ENCODE measurements at regions not wholly inside any gene's neighbourhood (a gene's known extent, or its start where the extent isn't known, plus 50 kb on each side); places are given as distances from the start of the nearest gene placed in this dataset.
"Not testable (repeated sequence)": the region's sequence is repeated elsewhere in the genome, so short reads cannot be mapped to it uniquely, and the experiment has no call there.

GRCh38 chr11:103584720-103585119, 451.7 kb upstream of the DDI1 start:
- DNase-seq (ENCODE audit: low read depth) = no peak

GRCh38 chr11:103585401-103585800, 451.0 kb upstream of the DDI1 start:
- no peak for DNase-seq (ENCODE audit: low read depth)

GRCh38 chr11:103585911-103586310, 450.5 kb upstream of the DDI1 start:
- no peak for DNase-seq (ENCODE audit: low read depth)

- DNase-seq (ENCODE audit: low read depth) = no peak
These were observed 449.7 kb upstream of the DDI1 start for GRCh38 chr11:103586756-103587155.

DNA sequence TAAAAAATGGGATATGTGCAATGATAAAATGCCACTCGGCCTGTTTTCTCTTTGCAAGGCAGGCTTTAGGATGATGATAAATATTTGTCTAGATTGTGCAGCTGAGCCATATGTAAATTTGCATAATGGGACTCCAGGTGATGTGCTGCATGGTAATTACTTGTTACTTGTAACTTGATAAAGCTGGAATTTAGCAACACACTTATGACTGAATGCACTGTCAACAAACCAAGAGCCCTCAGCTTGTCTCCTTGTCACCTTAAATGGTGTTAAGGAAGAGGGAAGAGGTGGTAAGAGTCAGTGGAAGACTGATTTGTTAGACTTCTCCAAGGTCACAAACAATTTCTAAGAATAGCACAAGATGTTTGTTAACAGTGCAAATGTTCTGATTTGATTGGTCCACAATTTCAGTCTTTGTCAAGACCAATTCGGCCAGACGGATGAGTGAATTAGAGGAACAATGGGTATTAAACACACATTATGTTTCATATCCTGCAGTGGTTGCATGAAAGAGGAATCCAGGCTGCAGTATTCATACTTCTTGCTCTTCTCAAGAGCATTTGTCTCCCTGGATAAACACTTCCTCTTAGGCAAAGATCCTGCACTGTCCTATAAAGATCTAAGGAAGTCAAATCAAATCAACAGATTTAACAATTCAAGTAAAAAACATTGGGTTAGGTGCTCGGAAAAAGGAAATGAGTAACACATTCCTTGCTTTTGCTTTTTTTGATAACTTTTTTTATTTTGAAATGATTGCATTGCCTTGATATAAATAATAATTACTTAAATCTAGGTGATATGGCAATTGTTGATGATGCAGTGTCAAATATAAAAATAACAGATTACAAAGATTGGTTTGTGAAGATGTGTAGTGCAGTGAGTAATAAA, 448.3 kb upstream of the DDI1 start:
- DNase-seq (ENCODE audit: low read depth) = no peak

DNA sequence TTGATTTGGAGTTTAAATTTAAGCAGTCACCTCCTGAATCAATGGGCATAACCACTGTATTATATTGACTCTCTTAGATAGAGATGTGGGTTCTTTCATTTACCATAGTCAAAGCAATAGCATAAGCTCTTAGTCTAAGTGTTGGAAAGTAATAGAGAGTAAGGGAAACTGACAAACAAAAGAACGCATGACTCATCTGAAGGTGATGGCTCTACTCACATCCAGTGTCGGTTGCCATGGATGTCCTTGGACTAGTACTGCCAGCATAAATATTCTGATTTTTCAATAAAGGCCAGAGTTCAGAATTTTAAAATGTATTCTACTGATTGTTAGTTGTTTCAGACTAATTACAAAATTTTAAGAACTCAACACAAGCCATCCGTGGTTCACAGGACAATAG, 444.9 kb upstream of the DDI1 start:
- no peak for DNase-seq (ENCODE audit: low read depth)

DNA sequence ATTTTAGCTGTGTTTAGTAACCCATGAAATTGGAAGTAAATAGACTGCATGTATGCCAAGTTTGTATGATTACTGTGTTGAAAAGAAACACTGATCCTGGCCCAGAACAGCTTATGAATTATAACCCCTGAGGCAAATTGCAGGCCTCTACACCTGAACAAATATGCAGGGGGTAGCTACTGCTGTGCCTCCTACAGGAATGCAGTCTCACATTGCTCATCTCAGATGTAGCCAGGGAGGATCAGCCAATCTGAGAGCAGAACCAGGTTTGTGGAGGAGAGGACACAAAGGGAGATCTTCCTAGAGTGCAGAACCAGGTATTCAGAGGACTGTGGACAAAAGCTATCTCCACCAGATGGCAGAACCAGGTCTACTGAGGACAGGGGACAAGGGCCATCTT, 442.2 kb upstream of the DDI1 start:
- DNase-seq (ENCODE audit: low read depth) = no peak

DNA sequence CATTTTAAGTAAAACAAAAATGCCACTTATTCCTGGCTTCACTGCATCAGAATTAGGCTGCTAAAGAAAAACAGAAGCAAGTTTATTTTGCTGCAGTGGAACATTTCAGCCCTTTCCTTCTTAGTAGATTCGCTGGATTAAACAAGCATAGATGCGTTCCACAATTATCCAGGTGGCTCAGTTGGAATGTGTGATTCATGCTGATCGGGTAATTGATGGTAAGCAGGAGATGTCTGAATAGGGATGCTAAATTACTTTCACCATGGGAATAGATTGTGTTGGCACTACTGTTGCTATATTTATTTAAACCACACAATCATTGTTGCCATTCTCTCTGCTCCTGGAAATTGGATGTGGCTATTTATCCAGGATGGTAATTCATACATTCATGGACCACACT, 440.1 kb upstream of the DDI1 start:
- DNase-seq (ENCODE audit: low read depth) = no peak

GRCh38 chr11:103601225-103601846, 435.1 kb upstream of the DDI1 start:
- no peak for DNase-seq (ENCODE audit: low read depth)

DNA sequence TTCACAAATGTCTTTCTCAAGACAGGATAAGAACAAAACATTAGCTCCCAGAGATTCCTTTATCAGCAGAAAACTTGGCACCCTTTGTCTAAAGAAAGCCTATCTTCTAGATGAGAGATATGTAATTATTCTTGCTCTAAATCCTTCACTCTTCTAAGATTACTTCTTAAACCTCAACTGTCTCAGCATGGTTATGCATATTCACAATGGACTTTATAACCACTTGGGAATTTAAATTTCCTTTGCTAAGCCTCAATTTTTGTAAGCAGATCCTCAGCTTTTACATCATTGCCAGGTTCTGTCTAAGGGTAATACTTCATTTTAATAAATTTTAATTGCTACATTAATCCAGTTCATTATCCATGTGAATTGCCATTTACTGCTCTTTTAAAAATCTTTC, 433.6 kb upstream of the DDI1 start:
- DNase-seq (ENCODE audit: low read depth) = no peak

DNA sequence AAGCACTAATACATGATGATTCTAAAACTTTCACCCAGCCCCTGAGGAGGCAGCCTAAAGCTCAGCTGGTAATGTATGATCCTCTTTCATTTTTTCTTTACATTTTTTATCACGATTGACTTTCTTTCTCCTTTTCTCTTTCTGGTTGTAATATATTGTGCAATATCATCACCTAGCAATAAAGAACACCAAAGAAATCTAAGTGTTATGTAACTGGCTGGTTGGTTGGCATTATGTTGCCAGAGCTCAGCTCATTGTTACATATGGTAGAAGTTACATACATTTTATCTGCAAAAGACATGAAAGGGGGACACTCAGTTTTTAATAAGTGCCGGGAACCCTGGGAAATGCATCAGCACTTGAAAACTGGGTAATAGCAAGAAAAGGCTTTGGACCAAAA, 432.1 kb upstream of the DDI1 start:
- DNase-seq (ENCODE audit: low read depth) = no peak

DNA sequence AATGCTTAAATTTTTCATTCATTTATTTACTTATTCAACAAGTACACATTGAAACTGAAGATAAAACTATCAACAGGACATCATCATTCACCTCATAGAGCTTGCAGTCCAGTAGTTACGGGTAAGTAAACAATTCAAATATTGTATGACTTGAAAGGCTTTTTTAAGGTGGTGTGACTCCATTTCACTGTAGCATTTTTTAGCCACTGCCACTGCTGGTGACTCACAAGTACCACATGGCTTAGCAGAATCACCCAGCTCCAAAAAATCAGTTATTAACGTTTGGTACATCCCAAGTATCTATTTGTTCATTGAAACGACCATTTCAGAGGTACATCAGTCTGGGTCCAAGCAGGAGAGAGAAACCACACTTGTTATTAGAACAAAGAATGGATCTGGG, 427.9 kb upstream of the DDI1 start:
- no peak for DNase-seq (ENCODE audit: low read depth)

- no peak for DNase-seq (ENCODE audit: low read depth)
These were observed 427.0 kb upstream of the DDI1 start for GRCh38 chr11:103609117-103610066.

GRCh38 chr11:103610435-103610834, 426.0 kb upstream of the DDI1 start:
- no peak for DNase-seq (ENCODE audit: low read depth)

GRCh38 chr11:103611526-103612260, 424.7 kb upstream of the DDI1 start:
- DNase-seq (ENCODE audit: low read depth) = not testable (repeated sequence)

DNA sequence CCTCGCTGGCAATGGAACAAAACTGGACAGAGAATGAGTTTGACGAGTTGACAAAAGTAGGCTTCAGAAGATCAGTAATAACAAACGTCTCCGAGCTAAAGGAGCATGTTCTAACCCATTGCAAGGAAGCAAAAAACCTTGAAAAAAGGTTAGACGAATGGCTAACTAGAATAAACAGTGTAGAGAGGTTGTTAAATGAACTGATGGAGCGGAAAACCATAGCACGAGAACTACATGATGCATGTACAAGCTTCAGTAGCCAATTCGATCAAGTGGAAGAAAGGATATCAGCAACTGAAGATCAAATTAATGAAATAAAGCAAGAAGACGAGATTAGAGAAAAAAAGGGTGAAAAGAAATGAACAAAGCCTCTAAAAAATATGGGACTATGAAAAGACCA, 424.0 kb upstream of the DDI1 start:
- DNase-seq (ENCODE audit: low read depth) = not testable (repeated sequence)

DNA sequence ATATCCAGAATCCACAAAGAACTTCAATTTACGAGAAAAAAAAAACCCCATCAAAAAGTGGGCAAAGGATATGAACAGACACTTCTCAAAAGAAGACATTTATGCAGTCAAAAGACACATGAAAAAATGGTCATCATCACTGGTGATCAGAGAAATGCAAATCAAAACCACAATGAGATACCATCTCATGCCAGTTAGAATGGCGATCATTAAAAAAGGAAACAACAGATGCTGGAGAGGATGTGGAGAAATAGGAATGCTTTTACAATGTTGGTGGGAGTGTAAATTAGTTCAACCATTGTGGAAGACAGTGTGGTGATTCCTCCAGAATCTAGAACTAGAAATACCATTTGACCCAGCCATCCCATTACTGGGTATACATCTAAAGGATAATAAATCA, 419.9 kb upstream of the DDI1 start:
- DNase-seq (ENCODE audit: low read depth) = not testable (repeated sequence)

DNA sequence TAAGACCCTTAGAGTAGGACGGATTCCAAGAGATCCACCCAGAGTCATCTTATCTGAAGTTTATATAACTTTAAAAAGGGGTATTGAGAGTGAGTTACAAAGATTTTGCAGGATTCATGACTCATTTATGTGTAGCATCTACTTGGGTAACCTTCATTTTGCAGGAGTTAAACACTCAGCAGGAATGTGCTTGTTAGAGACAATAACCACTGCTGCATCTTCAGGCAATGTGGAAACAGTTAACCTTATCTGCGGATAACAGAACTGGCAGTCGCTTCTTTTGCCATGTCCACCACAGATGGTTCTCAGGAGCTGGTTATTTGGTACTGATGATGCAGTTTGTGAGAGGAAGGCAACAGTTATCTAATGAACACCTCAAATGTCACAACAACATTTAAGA, 417.9 kb upstream of the DDI1 start:
- no peak for DNase-seq (ENCODE audit: low read depth)

GRCh38 chr11:103619480-103619879, 417.0 kb upstream of the DDI1 start:
- no peak for DNase-seq (ENCODE audit: low read depth)

- DNase-seq (ENCODE audit: low read depth) = no peak
These were observed 416.5 kb upstream of the DDI1 start for GRCh38 chr11:103619938-103620337.

GRCh38 chr11:103622296-103622695, 414.1 kb upstream of the DDI1 start:
- DNase-seq (ENCODE audit: low read depth) = no peak

DNA sequence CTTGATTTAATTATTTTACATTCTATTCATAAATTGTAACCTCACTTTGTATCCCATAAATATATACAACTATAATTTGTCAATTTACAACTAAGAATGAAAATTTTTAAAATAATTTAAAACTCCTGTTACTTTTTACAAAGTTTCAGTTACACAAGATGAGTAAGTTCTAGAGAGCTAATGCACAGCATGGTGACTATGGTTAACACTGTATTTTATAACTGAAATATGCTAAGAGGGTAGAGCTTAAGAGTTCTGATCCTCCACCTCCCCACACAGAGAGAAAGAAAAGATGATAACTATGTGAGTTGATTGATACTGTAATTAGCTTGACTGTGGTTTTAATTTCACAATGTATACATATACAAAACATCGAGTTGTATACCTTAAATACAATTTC, 412.5 kb upstream of the DDI1 start:
- no peak for DNase-seq (ENCODE audit: low read depth)

Measured in stimulated activated CD4-positive, alpha-beta T cell treated with anti-CD3 and anti-CD28 coated beads, Interleukin-2, amount 100 ng/mL, for 4 hours (primary cell).